Trophoblast cell (in vitro differentiated cells and primary cell): ENCODE measurements at regions not wholly inside any gene's neighbourhood (a gene's known extent, or its start where the extent isn't known, plus 50 kb on each side); places are given as distances from the start of the nearest gene placed in this dataset.

Source experiments
- DNase-seq, 2 donors: peaks; one replicate each; pipeline ENCODE4 v3.0.0-alpha.2; 2016
- H2AFZ ChIP-seq: 2 replicates; pipeline ENCODE4 v1.6.1; 2013; ENCODE audit warnings: low read length, moderate library complexity, mild to moderate bottlenecking; ENCODE audit not compliant: insufficient read depth, poor library complexity
- H2AK5ac ChIP-seq: 2 replicates; pipeline ENCODE4 v1.6.1; 2013; ENCODE audit warnings: mild to moderate bottlenecking, low read length
- H2BK120ac ChIP-seq: 2 replicates; pipeline ENCODE4 v1.6.1; 2013; ENCODE audit warnings: low read length, mild to moderate bottlenecking, moderate library complexity; ENCODE audit not compliant: insufficient read depth, poor library complexity
- H2BK12ac ChIP-seq: 2 replicates; pipeline ENCODE4 v1.6.1; 2013; ENCODE audit warnings: mild to moderate bottlenecking, low read length, moderate library complexity
- H2BK5ac ChIP-seq: 2 replicates; pipeline ENCODE4 v1.6.1; 2013; ENCODE audit warnings: low read length, low read depth, moderate library complexity, mild to moderate bottlenecking; ENCODE audit not compliant: poor library complexity
- H3K14ac ChIP-seq: 2 replicates; pipeline ENCODE4 v1.6.1; 2013; ENCODE audit warnings: mild to moderate bottlenecking, low read length
- H3K18ac ChIP-seq: 2 replicates; pipeline ENCODE4 v1.6.1; 2013; ENCODE audit warnings: mild to moderate bottlenecking, low read length
- H3K23ac ChIP-seq: 2 replicates; pipeline ENCODE4 v1.6.1; 2013; ENCODE audit warnings: low read length
- H3K27ac ChIP-seq: 2 replicates; pipeline ENCODE4 v1.5.1; 2013; ENCODE audit warnings: low read depth, mild to moderate bottlenecking, inconsistent platforms, low read length, moderate library complexity
- H3K27me3 ChIP-seq: 2 replicates; pipeline ENCODE4 v1.6.1; 2013; ENCODE audit warnings: inconsistent platforms, mild to moderate bottlenecking, low read length, moderate library complexity; ENCODE audit not compliant: insufficient read depth
- H3K36me3 ChIP-seq, 2 experiments: 1 replicate in 1 of 2; 2 replicates in 1 of 2; pipeline ENCODE4 v1.6.1; 2013; ENCODE audit warnings: low read length in 2 of 2, mild to moderate bottlenecking in 2 of 2, moderate library complexity in 1 of 2; ENCODE audit not compliant: insufficient read depth in 2 of 2, control insufficient read depth in 1 of 2
- H3K4ac ChIP-seq: 2 replicates; pipeline ENCODE4 v1.6.1; 2013; ENCODE audit warnings: low read depth, mild to moderate bottlenecking, low read length, moderate library complexity
- H3K4me1 ChIP-seq, 2 experiments: 1 replicate in 1 of 2; 2 replicates in 1 of 2; pipeline ENCODE4 v1.6.1; 2013; ENCODE audit warnings: low read length in 2 of 2, mild to moderate bottlenecking in 2 of 2, moderate library complexity in 1 of 2; ENCODE audit not compliant: insufficient read depth in 2 of 2, control insufficient read depth in 1 of 2
- H3K4me2 ChIP-seq: 2 replicates; pipeline ENCODE4 v1.6.1; 2013; ENCODE audit warnings: inconsistent platforms, mild to moderate bottlenecking, low read length, moderate library complexity
- H3K4me3 ChIP-seq: 2 replicates; pipeline ENCODE4 v1.5.1; 2013; ENCODE audit warnings: mild to moderate bottlenecking, low read depth, low read length, inconsistent platforms
- H3K79me1 ChIP-seq: one replicate; pipeline ENCODE4 v1.6.1; 2013; ENCODE audit warnings: low read length
- H3K79me2 ChIP-seq: 2 replicates; pipeline ENCODE4 v1.6.1; 2013; ENCODE audit warnings: low read length, mild to moderate bottlenecking; ENCODE audit not compliant: control insufficient read depth, insufficient read depth, poor library complexity
- H3K9ac ChIP-seq: 2 replicates; pipeline ENCODE4 v1.6.1; 2013; ENCODE audit warnings: mild to moderate bottlenecking, low read length
- H3K9me3 ChIP-seq: 2 replicates; pipeline ENCODE4 v1.6.1; 2013; ENCODE audit warnings: low read depth, mild to moderate bottlenecking, control low read depth, inconsistent platforms, low read length; ENCODE audit not compliant: insufficient read depth
- H4K12ac ChIP-seq: 2 replicates; pipeline ENCODE4 v1.6.1; 2013; ENCODE audit warnings: low read depth, mild to moderate bottlenecking, low read length, moderate library complexity
- H4K8ac ChIP-seq: 2 replicates; pipeline ENCODE4 v1.6.1; 2013; ENCODE audit warnings: low read depth, mild to moderate bottlenecking, low read length, moderate library complexity
- H4K91ac ChIP-seq: one replicate; pipeline ENCODE4 v1.6.1; 2013; ENCODE audit warnings: low read depth, mild to moderate bottlenecking, low read length, moderate library complexity
- WGBS: extraction: QIAGEN DNeasy Blood & Tissue Kit; methylation state at CpG from one replicate; pipeline ENCODE4 v1.1.7; 2013; ENCODE audit warnings: missing lambda C conversion rate; ENCODE audit not compliant: insufficient read length, insufficient coverage; ENCODE audit errors: extremely low coverage; 5-methylcytosine and 5-hydroxymethylcytosine counted together

- Histone ChIP-seq H2AK5ac (no peak overlapping the region), H3K14ac (no peak overlapping the region), H3K79me2 (no peaks in the 10 kb centered on the region), H2BK5ac (no peak overlapping the region), H3K9ac (no peak overlapping the region), H3K36me3 (no peaks in the 10 kb centered on the region), H3K27ac (no peak overlapping the region), H3K18ac (no peak overlapping the region), H4K91ac (no peak overlapping the region), H3K4ac (no peak overlapping the region), H2BK120ac (no peak overlapping the region), H2AFZ (no peak overlapping the region), H4K12ac (no peak overlapping the region), H3K9me3 (peaks cover 1% of the 10 kb centered on the region), H3K79me1 (no peaks in the 10 kb centered on the region), H4K8ac (no peak overlapping the region), H3K4me2 (no peak overlapping the region), H3K23ac (no peak overlapping the region), H3K4me1 (no peaks in the 10 kb centered on the region), H2BK12ac (no peak overlapping the region), H3K27me3 (no peaks in the 10 kb centered on the region), H3K4me3 (no peak overlapping the region)
- no CpG with 5 or more reads among the region's 1 CpG for WGBS
- DNase-seq = no peak
Measured at GRCh38 chr6:67759001-67759400, 876.1 kb upstream of the ADGRB3 start.

- H3K9ac ChIP-seq = no peak overlapping the region
- no peaks in the 10 kb centered on the region for H3K79me1 ChIP-seq
- no peak overlapping the region for H4K8ac ChIP-seq
- no peaks in the 10 kb centered on the region for H3K79me2 ChIP-seq
- no peak overlapping the region for H4K12ac ChIP-seq
- no peak overlapping the region for H3K14ac ChIP-seq
- H3K27me3 ChIP-seq = no peaks in the 10 kb centered on the region
- H2AK5ac ChIP-seq = no peak overlapping the region
- no peaks in the 10 kb centered on the region for H3K4me1 ChIP-seq
- no peak overlapping the region for H3K27ac ChIP-seq
- H3K36me3 ChIP-seq = no peaks in the 10 kb centered on the region
- no peak overlapping the region for H3K4me3 ChIP-seq
- no peak overlapping the region for H3K4me2 ChIP-seq
- H2AFZ ChIP-seq = no peak overlapping the region
- no peak overlapping the region for H3K18ac ChIP-seq
- H2BK5ac ChIP-seq = no peak overlapping the region
- peaks cover 1% of the 10 kb centered on the region for H3K9me3 ChIP-seq
- H3K4ac ChIP-seq = no peak overlapping the region
- no peak overlapping the region for H3K23ac ChIP-seq
- DNase-seq = no peak
- no peak overlapping the region for H2BK12ac ChIP-seq
- H2BK120ac ChIP-seq = no peak overlapping the region
- no CpG with 5 or more reads among the region's 3 CpGs for WGBS
- no peak overlapping the region for H4K91ac ChIP-seq
Measured at GRCh38 chr6:67757465-67758033, 877.5 kb upstream of the ADGRB3 start.

- Histone ChIP-seq H2BK120ac (no peak overlapping the region), H4K91ac (no peak overlapping the region), H3K9ac (no peak overlapping the region), H3K23ac (no peak overlapping the region), H2AK5ac (no peak overlapping the region), H3K27me3 (no peaks in the 10 kb centered on the region), H2AFZ (no peak overlapping the region), H3K79me2 (no peaks in the 10 kb centered on the region), H2BK5ac (no peak overlapping the region), H3K9me3 (no peaks in the 10 kb centered on the region), H3K36me3 (no peaks in the 10 kb centered on the region), H4K8ac (no peak overlapping the region), H3K4ac (no peak overlapping the region), H4K12ac (no peak overlapping the region), H3K4me1 (no peaks in the 10 kb centered on the region), H3K18ac (no peak overlapping the region), H2BK12ac (no peak overlapping the region), H3K27ac (no peak overlapping the region), H3K4me3 (no peak overlapping the region), H3K4me2 (no peak overlapping the region), H3K79me1 (no peaks in the 10 kb centered on the region), H3K14ac (no peak overlapping the region)
- DNase-seq = no peak
- no CpG with 5 or more reads among the region's 1 CpG for WGBS
Measured at GRCh38 chr6:67748521-67748920, 886.6 kb upstream of the ADGRB3 start.

GRCh38 chr6:67736816-67737215 lies 898.3 kb upstream of the ADGRB3 start:
- H3K4me3 ChIP-seq = no peak overlapping the region
- no peak overlapping the region for H2BK5ac ChIP-seq
- no peak overlapping the region for H4K91ac ChIP-seq

More at GRCh38 chr6:67736816-67737215, 898.3 kb upstream of the ADGRB3 start:
- Histone ChIP-seq H3K79me1 (no peaks in the 10 kb centered on the region), H2BK120ac (no peak overlapping the region), H2AK5ac (no peak overlapping the region), H3K27me3 (no peaks in the 10 kb centered on the region), H3K4me1 (no peaks in the 10 kb centered on the region), H3K23ac (no peak overlapping the region), H3K79me2 (no peaks in the 10 kb centered on the region), H3K4me2 (no peak overlapping the region), H3K27ac (no peak overlapping the region), H4K12ac (no peak overlapping the region), H3K18ac (no peak overlapping the region), H2AFZ (no peak overlapping the region), H2BK12ac (no peak overlapping the region), H3K9me3 (no peaks in the 10 kb centered on the region), H3K4ac (no peak overlapping the region), H3K36me3 (no peaks in the 10 kb centered on the region), H3K14ac (no peak overlapping the region), H3K9ac (no peak overlapping the region), H4K8ac (no peak overlapping the region)
- DNase-seq = no peak
